DMS153 treated with DMSO at 0.1 percent for 48 hours (cell line): ENCODE measurements at regions not wholly inside any gene's neighbourhood (a gene's known extent, or its start where the extent isn't known, plus 50 kb on each side); places are given as distances from the start of the nearest gene placed in this dataset.

Experiments used
- DNase-seq: peaks from one replicate; lab custom pipeline; 2025; ENCODE audit not compliant: unreplicated experiment; lab: John Stamatoyannopoulos, UW

GRCh38 chr6:225121-225721 lies 67.1 kb upstream of the DUSP22 start:
- no peak for DNase-seq

DNA sequence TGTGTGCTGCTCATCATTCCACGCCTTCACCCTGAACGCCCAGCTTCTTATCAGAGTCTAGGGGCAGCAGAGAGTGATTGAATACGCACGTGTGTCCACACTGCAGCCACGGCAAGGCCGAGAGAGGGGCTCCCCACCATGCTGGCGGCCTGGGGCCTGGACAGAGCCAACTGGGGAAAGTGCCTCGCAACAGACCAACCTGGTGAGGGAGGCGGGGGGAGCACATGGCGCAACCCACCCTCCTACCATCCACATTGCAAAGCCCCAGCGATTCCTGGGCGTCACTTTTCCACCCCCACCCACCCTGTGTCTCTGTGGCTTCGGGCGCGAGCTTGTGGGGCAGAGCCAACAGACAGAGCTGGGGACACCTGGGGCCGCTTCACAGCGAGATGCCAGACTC lies 66.4 kb upstream of the DUSP22 start:
- DNase-seq, result no peak

- DNase-seq, result no peak
Observed at GRCh38 chr6:226516-227073, 65.7 kb upstream of the DUSP22 start.

DNA sequence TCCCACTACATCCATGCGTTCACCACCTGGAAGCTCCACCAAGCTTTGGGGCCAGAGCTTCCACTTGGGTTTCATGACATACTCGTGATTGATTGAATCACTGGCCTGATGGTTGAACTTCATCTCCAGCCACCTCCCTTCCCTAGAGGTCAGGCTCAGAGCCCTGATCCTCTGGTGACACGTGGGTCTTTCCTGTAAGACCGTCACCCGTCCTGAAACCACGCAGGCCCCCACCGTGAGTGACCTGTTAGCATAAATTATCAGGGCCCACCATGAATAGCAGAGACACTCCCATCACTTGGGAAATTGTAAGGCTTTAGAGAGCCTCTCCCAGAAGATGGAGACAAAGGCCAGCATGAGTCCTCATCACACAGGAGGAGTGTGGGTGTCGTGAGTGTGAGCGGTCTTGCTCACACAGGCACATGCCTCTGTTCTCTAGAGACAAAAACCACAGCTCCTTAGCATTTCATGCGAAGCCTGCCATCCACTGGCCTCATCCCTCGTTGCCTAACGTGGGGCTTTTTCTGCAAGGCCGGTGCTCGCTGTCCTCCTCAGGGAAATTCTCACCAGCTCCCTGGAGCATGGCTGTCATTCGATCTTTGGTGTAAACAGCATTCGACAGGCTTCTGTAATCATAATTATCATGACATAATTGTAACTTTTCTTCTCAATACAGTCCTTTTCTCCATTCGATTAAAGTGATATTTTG lies 65.1 kb upstream of the DUSP22 start:
- DNase-seq, result no peak

GRCh38 chr6:227812-228338 lies 64.4 kb upstream of the DUSP22 start:
- no peak for DNase-seq

DNA sequence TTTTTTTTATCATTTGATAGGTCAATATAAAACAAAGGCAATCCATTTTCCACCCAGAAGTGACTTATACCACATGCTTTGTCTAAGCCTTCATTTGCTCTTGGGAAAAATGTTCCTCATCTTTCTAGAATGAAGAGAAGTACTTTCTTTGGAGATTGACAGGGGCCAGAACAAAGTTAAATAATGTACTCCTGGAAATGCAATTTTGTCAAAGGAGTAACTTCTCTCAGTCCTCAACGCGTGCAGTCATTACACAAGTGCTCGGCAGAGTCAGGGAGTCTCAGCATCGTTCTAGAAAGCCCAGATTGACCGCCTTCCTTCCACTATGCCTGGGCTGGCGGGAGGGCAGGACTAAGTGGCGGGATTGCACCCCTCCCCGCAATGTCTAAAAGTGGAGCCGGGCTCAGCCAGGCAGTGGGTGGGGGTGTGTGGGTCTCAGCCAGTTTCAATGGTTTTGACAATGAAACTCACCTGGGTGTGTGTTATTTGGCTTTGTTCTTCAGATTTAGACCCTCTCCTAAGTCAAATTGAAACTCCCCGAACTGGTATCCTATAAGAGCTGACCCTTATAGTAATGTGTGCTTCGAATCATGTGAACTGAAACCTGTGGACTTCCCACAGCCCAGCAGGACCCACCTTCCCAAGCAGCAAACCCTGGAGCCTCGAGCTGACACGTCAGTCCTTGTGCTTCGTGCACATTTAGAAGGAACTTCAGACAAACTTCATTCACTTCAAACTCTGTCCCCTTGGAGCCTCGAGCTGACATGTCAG lies 63.2 kb upstream of the DUSP22 start:
- DNase-seq, result no peak

DNA sequence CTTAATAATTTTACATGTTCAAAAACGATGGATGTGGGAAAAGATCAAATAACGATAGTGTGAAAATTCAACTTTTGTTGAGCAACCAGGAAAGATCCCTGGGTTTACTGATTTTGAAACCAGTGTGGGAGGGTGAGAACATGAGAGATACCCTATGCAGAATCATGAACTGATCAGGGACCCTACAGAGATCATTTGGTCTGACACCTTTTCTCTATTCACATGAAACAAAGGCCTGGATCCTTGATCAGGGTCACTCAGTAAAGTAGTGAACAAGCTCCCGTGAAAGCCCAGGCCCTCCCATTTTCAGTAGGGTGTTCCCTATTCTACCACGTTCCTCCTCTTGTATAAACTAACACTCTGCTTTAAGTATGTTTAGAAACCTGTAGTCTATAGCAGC lies 60.5 kb upstream of the DUSP22 start:
- no peak for DNase-seq

- no peak for DNase-seq
Observed at GRCh38 chr6:232982-233640, 59.2 kb upstream of the DUSP22 start.

DNA sequence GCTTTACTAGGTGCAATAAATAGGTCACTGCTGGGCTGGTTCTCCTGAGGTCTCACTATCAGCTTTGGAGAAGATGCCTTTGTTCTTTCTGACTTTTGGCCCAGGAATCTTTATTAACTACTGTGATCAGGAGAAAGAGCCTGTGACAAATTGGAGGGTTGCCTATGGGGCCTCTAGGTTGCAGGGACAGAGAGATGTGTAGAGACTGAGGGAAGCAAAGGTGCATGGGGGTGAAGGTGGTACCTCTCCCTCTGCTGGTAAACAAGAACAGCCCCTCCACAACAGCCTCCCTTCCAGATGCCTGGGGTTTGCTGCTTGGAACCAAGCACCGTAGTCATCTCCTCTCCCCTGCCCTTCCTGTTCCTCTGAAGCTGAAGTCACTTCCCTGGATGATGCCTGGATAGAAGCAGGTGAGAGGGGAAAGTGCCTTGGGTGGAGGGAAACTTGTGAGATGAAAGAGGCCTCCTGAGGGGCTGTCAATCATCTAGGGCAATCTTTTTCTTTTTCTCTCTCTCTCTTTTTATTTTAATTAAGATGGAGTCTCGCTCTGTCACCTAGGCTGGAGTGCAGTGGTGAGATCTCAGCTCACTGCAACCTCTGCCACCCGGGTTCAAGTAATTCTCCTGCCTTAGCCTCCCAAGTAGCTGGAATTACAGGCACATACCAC lies 57.4 kb upstream of the DUSP22 start:
- no peak for DNase-seq

DNA sequence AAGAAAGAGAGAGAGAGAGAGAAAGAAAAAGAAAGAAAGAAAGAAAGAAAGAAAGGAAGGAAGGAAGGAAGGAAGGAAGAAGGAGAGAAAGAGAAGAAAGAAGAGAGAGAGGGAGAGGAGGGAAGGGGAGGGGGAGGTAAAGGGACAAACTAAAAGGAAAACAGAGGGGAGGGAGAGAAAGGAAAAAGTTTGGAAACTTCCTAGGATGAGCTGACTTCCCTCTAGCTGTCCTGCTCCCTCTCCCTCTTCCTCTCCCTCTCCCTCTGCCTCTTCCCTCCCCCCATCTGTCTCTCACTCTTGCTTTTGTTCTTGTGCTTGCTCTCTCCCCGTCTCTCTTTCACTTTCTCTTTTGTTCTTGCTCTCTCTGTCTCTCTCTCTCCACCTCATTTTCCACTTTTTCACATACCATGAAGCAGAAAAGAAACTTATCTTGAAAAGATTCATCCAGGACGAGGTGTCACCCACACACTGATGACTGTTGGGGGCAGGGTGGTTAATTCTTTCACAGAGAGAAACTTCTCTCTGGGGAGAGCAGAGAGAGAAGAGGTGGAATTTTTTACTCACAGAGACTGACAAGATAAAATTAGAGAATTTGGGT lies 56.4 kb upstream of the DUSP22 start:
- DNase-seq, result no peak

GRCh38 chr6:236519-236918 lies 55.8 kb upstream of the DUSP22 start:
- no peak for DNase-seq

- no peak for DNase-seq
Observed at GRCh38 chr6:240151-240550, 52.1 kb upstream of the DUSP22 start.

GRCh38 chr6:241336-241865 lies 50.9 kb upstream of the DUSP22 start:
- no peak for DNase-seq
